Activated naive CD4-positive, alpha-beta T cell treated with anti-CD3 and anti-CD28 coated beads, Interleukin-2, amount 50 U/mL, for 24 hours (primary cell): ENCODE measurements at regions not wholly inside any gene's neighbourhood (a gene's known extent, or its start where the extent isn't known, plus 50 kb on each side); places are given as distances from the start of the nearest gene placed in this dataset.

Experiments
- H3K27ac Mint-ChIP-seq: one replicate; pipeline ENCODE4 v1.8.0; 2021; ENCODE audit warnings: mild to moderate bottlenecking, mixed read lengths
- H3K27me3 Mint-ChIP-seq: one replicate; pipeline ENCODE4 v1.8.0; 2021; ENCODE audit warnings: mixed read lengths
- H3K36me3 Mint-ChIP-seq: one replicate; pipeline ENCODE4 v1.8.0; 2021; ENCODE audit warnings: mixed read lengths
- H3K4me1 Mint-ChIP-seq: one replicate; pipeline ENCODE4 v1.8.0; 2021; ENCODE audit warnings: mixed read lengths
- H3K4me3 Mint-ChIP-seq: one replicate; pipeline ENCODE4 v1.8.0; 2021; ENCODE audit warnings: mild to moderate bottlenecking, mixed read lengths
- H3K9me3 Mint-ChIP-seq: one replicate; pipeline ENCODE4 v1.8.0; 2021; ENCODE audit warnings: mixed read lengths

DNA sequence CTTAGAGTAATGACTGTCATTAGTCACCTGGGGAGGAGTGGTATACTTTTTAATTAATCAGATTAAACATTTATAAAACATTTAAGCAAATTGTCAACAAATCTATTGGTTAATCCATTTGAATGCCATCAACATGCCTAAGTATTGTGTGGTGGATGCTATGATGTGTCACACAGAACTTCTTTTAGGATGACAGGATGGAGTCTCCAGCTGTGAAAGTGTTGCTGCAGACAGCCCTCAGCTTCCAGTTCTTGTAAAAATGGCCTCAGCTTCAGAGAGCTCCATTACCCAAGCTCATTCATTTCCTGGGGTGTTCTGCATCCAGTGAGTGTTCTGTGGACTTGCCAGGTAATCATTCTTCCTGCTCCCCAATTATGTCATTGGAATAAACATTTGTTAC is 74.3 kb upstream of the CLNK start:
- Mint-ChIP-seq H3K4me3 (no peak overlapping the region), H3K4me1 (no peaks in the 10 kb centered on the region), H3K36me3 (no peaks in the 10 kb centered on the region), H3K27ac (no peak overlapping the region), H3K9me3 (no peaks in the 10 kb centered on the region), H3K27me3 (no peaks in the 10 kb centered on the region)

DNA sequence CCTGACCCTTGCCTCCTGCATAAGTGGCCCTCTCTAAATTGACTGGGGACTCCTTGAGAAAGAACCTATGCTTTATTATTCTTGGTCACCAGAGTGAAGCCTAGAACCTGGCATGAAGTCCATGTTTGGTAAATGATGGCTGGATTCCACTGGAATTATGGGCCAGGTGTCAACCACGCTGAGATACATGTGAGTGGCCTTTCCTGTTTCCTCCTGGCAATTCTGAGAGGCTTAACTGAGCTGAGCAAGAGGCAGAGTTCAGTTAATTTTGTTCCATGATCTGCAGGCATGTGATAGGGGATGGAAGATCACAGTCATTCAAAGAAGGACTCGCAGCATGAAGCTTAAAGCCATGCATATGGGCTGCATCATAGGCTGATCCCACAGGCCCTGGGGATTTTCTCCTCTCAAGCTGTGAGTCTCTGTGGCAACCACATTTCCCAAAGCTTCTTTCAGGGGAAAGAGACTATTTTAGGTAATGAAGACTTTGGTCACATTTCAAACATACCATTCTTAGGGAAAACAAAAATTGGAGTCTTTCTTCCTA is 69.4 kb upstream of the CLNK start:
- Mint-ChIP-seq H3K9me3 (no peaks in the 10 kb centered on the region), H3K27ac (no peak overlapping the region), H3K4me3 (no peak overlapping the region), H3K36me3 (no peaks in the 10 kb centered on the region), H3K27me3 (no peaks in the 10 kb centered on the region), H3K4me1 (no peaks in the 10 kb centered on the region)

DNA sequence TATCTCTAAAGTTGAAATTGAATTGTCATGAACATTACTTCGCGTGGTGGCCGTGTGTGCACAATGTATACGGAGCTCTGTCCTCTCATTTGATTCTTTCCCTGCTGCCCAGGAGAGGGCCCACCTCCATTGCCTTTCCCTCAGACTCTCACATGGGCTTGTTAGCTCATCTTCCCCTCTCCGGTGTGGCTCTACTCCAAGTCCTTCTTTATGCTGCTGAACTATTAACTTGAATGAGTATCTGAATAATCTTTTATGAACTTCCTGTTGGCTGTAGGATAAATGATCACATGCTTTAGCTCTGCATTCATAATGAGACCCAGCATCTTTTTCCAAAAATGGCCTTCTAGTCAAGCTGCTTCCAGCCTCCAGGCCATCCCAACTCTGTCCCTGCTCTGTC is 68.8 kb upstream of the CLNK start:
- Mint-ChIP-seq H3K27me3 (no peaks in the 10 kb centered on the region), H3K9me3 (no peaks in the 10 kb centered on the region), H3K36me3 (no peaks in the 10 kb centered on the region), H3K4me3 (no peak overlapping the region), H3K27ac (no peak overlapping the region), H3K4me1 (no peaks in the 10 kb centered on the region)

GRCh38 chr4:10750714-10751113 is 66.1 kb upstream of the CLNK start:
- H3K4me1 Mint-ChIP-seq = no peaks in the 10 kb centered on the region
- H3K4me3 Mint-ChIP-seq = no peak overlapping the region
- no peaks in the 10 kb centered on the region for H3K9me3 Mint-ChIP-seq
- H3K36me3 Mint-ChIP-seq = no peaks in the 10 kb centered on the region
- H3K27ac Mint-ChIP-seq = no peak overlapping the region
- no peaks in the 10 kb centered on the region for H3K27me3 Mint-ChIP-seq

GRCh38 chr4:10747186-10747585 is 62.6 kb upstream of the CLNK start:
- no peaks in the 10 kb centered on the region for H3K27me3 Mint-ChIP-seq
- no peaks in the 10 kb centered on the region for H3K4me1 Mint-ChIP-seq
- H3K36me3 Mint-ChIP-seq = no peaks in the 10 kb centered on the region
- no peaks in the 10 kb centered on the region for H3K9me3 Mint-ChIP-seq
- no peak overlapping the region for H3K4me3 Mint-ChIP-seq
- H3K27ac Mint-ChIP-seq = no peak overlapping the region

DNA sequence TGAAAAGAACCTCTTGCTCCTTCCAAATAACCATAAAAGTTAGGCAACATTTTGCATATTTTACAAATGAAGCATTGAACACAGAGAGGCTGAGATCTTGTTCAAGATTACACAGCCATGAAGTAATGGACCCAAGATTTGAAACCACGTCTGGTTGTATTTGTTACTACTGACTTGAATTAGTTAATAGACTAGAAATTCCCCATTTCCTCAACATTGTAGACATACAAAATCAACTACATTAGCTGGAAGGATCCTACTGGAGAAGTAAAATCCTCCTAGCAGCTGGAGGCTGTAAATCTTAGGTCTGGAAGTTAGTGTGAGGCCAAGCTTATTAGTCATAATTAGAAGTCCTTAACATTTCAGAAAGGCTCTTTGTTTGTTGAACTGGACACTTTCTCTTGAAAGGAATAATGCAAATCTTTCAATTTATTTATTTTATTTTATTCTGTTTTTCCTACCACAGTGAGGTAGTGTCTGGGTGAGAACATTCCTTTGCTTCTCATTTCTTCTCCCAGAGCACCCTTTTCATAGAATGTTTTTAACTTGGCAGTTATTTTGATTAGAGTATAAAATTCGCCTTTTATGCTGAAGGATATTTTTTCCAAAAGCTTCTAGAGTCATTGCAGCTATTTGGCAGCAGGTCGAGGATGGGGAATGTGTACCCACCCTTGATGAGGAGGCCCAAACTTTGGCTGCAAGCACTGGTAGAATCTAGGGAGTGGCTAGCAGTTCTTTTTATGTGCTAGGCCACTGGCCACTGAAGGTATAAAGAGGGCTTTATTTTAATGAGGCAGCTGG is 62.0 kb upstream of the CLNK start:
- Mint-ChIP-seq H3K27ac (no peak overlapping the region), H3K9me3 (no peaks in the 10 kb centered on the region), H3K36me3 (no peaks in the 10 kb centered on the region), H3K4me3 (no peak overlapping the region), H3K4me1 (no peaks in the 10 kb centered on the region), H3K27me3 (no peaks in the 10 kb centered on the region)

DNA sequence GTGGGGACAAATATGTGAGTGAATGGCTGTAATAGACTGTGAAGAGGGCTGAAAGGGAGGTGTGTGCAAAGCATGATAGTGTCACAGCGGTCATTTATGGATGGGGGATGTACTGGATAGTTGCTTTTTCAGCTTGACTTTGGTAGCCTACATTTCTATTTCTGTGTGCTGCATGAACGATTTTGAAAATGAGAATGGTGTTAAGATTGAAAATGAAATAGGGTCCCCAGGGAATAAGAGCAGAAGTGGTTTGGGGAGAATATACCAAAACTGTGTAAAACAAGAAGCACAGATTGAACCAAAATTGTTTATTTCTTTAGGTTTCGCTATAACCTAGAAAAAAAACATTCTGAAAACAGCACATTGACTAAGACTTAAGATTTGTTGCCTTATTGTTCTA is 58.8 kb upstream of the CLNK start:
- Mint-ChIP-seq H3K9me3 (no peaks in the 10 kb centered on the region), H3K4me1 (no peaks in the 10 kb centered on the region), H3K27ac (no peak overlapping the region), H3K27me3 (no peaks in the 10 kb centered on the region), H3K36me3 (no peaks in the 10 kb centered on the region), H3K4me3 (no peak overlapping the region)

GRCh38 chr4:10741961-10742699 is 57.6 kb upstream of the CLNK start:
- no peak overlapping the region for H3K4me3 Mint-ChIP-seq
- H3K9me3 Mint-ChIP-seq = no peaks in the 10 kb centered on the region
- no peak overlapping the region for H3K27ac Mint-ChIP-seq
- H3K27me3 Mint-ChIP-seq = no peaks in the 10 kb centered on the region
- H3K4me1 Mint-ChIP-seq = no peaks in the 10 kb centered on the region
- no peaks in the 10 kb centered on the region for H3K36me3 Mint-ChIP-seq

DNA sequence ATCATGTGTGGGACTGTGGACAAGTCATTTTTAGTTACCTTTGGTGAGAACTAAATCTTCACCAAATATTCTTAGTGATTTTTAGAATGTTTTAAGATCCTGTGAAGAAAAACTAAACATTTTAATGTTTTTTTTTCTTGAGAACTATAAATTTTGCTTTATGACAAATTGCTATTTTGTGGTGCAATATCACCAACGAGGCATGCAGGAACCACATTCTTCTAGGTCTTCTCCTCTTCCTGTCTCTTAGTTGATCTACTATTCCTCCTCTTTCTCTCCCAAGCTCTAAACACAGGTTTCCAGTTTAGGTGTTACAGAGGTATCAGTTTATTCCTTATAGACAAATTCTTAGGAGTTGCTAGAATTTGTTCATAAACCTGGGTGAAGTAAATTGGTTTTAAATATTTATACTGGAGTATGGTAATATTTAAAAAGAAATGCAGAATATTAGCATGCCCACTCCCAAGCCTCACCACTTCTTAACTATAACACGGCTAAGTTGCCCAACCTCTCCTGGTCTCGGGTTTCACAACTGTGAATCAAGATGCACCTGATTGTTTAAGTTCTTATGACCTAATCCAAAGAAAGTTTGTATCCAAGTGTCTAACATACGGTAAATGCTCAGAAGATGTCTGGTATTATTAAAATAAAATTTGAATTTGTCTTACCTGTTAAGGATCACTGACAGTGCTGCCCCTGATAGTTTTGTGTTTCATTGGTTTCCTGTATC is 56.5 kb upstream of the CLNK start:
- no peaks in the 10 kb centered on the region for H3K4me1 Mint-ChIP-seq
- H3K9me3 Mint-ChIP-seq = no peaks in the 10 kb centered on the region
- no peak overlapping the region for H3K27ac Mint-ChIP-seq
- no peaks in the 10 kb centered on the region for H3K36me3 Mint-ChIP-seq
- no peak overlapping the region for H3K4me3 Mint-ChIP-seq
- no peaks in the 10 kb centered on the region for H3K27me3 Mint-ChIP-seq

DNA sequence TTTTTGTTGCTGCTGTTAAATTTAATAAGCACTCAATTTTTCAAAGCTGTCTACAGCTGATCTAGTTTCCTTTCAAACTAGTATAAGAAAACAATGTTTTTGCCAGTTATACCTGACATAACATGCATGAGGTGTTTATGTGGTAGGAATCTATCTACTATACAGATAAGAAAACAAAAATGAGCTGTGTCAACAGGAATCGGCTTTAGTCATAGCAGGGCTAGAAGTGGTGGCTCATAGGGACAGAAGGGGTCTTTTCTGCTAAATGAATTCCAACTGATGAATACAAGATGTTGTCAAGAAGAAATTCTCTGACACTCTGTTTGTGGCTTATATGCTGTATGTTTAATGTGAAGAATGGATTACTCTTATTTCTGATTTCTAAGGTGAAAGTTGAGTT is 55.7 kb upstream of the CLNK start:
- Mint-ChIP-seq H3K36me3 (no peaks in the 10 kb centered on the region), H3K4me3 (no peak overlapping the region), H3K4me1 (no peaks in the 10 kb centered on the region), H3K27ac (no peak overlapping the region), H3K27me3 (peaks cover 1% of the 10 kb centered on the region), H3K9me3 (no peaks in the 10 kb centered on the region)

DNA sequence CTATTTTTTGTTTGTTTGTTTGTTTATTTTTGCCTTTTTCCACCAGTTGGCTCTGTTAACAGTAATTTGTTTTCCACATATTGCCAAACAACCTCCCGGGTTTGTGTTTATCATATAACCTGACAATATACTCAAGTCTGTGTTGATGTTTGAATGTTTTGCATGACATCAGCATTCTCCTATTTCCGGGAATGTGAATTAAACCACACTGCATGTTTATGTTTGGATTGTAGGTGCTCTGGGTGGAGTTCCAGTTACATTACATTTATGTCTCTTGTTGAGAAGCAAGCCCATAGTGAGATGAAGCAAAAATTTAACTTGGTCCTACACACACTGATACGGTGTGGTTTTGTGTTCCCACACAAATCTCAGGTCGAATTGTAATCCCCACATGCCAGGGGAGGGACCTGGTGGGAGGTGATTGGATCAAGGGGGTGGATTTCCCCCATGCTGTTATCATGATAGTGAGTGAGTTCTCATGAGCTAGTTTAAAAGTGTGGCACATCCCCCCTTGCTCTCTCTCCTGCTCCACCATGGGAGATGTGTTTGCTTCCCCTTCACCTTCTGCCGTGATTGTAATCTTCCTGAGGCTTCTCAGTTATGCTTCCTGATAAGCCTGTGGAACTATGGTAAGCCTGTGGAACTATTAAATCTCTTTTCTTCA is 54.4 kb upstream of the CLNK start:
- H3K27me3 Mint-ChIP-seq = peaks cover 1% of the 10 kb centered on the region

DNA sequence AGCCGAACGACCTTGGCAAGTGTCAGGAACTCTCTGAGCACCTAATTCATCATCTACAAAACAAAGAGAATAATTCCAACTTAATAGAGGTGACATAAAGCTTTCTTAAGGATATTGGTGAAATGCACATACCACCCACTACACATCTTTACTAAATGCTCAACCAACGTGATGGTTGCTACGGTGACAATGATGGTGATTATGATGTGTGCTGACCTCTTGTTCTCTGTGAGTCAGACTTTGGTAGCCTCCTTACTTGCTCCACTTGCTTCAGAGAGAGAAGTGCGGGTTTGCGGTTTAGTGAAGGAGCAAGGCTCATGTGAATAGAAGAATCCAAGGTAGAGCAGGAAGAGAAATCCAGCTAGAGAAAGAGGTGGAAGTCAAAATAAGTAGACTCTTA is 52.8 kb upstream of the CLNK start:
- Mint-ChIP-seq H3K27ac (no peak overlapping the region), H3K27me3 (peaks cover 1% of the 10 kb centered on the region), H3K9me3 (no peaks in the 10 kb centered on the region), H3K4me1 (peaks cover 7% of the 10 kb centered on the region), H3K4me3 (no peak overlapping the region), H3K36me3 (peaks cover 3% of the 10 kb centered on the region)

More for the DNA sequence above, 54.4 kb upstream of the CLNK start:
- no peaks in the 10 kb centered on the region for H3K9me3 Mint-ChIP-seq
- no peaks in the 10 kb centered on the region for H3K4me1 Mint-ChIP-seq
- no peaks in the 10 kb centered on the region for H3K36me3 Mint-ChIP-seq
- no peak overlapping the region for H3K4me3 Mint-ChIP-seq
- no peak overlapping the region for H3K27ac Mint-ChIP-seq

GRCh38 chr4:10736895-10737294 is 52.3 kb upstream of the CLNK start:
- peaks cover 1% of the 10 kb centered on the region for H3K27me3 Mint-ChIP-seq
- peaks cover 3% of the 10 kb centered on the region for H3K36me3 Mint-ChIP-seq
- H3K4me1 Mint-ChIP-seq = peaks cover 9% of the 10 kb centered on the region
- no peak overlapping the region for H3K4me3 Mint-ChIP-seq
- H3K27ac Mint-ChIP-seq = no peak overlapping the region
- no peaks in the 10 kb centered on the region for H3K9me3 Mint-ChIP-seq

DNA sequence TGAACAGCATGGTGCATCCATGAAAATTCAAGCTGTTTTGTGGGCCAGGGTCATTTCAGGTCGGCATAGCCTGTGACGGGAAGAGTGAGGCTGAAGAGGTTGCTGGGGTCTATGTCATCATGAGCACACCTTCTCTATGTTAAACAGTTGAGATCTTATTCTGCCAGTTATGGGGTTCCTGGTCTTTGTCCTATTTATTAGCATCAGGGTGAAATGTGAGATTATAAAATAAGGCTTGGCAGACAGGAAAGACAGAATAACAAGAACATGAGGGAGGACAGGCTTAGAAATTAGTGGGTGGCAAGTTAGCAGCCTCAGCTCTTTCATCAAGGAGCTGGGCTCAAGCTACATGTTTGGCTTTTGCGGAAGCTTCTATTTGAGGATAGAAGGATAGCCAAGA is 51.7 kb upstream of the CLNK start:
- H3K36me3 Mint-ChIP-seq = peaks cover 3% of the 10 kb centered on the region
- peaks cover 1% of the 10 kb centered on the region for H3K27me3 Mint-ChIP-seq
- H3K9me3 Mint-ChIP-seq = no peaks in the 10 kb centered on the region
- no peak overlapping the region for H3K27ac Mint-ChIP-seq
- H3K4me1 Mint-ChIP-seq = peaks cover 9% of the 10 kb centered on the region
- no peak overlapping the region for H3K4me3 Mint-ChIP-seq

- Mint-ChIP-seq H3K4me3 (no peak overlapping the region), H3K36me3 (peaks cover 3% of the 10 kb centered on the region), H3K9me3 (no peaks in the 10 kb centered on the region), H3K4me1 (peaks cover 9% of the 10 kb centered on the region), H3K27ac (no peak overlapping the region), H3K27me3 (peaks cover 1% of the 10 kb centered on the region)
These were observed 50.1 kb upstream of the CLNK start for GRCh38 chr4:10734697-10735096.
